ENCODE measurements at regions not wholly inside any gene's neighbourhood (a gene's known extent, or its start where the extent isn't known, plus 50 kb on each side); places are given as distances from the start of the nearest gene placed in this dataset.
A peak's percentile ranks its signal among the peaks of the same experiment; 100 is the strongest.
"Not testable (repeated sequence)": the region's sequence is repeated elsewhere in the genome, so short reads cannot be mapped to it uniquely, and the experiment has no call there.

DNA sequence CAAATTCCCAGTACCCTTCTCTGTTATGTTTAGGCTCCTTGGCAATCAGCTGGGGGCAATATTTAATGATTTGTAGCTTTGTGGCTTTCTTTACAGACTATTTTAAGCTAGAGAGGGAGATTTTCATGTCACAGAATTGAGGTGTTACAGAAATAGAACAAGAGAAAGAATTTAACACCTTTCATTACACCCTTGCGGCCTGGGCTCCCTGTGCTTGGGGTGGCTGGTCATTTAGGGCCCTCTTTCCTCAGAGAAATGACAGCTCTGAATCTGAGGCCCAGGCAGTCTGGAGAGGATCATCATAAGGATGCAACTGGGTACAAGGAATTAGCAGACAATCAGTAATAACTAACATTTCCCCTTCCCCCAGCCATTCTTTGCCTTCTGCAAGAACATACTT is 104.5 kb upstream of the INTU start:
- DNase-seq = no peak

GRCh38 chr4:127529879-127530278 is 102.9 kb upstream of the INTU start:
- DNase-seq = not testable (repeated sequence)

DNA sequence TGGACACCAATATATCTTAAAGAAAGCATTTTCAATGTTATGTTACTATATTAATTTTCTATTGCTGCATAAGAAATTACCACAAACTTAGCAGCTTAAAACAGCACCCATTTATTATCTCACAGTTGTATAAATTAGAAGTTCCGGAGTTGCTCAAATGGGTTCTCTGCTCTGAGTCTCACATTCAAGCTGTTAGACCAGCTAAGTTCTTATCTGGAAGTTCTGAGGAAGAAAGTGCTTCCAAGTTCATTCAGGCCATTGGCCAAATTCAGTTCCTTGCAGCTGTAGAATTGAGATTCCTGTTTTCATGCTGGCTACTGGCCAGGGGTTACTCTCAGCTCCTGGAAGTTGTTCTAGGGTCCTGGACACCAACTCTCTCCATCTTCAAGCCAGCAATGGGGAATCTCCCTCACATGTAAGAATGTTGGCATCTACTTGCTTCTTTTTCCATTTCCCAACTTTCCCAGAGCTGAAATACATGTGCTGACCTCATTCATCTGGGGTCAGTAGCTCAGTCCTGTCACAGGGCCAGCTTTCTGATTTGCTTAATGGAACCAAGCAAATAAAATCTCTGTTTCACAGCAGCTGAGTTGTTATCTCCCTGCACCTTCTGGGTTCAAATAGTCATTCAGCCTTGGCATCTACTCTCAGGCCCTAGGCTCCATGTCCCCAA is 99.6 kb upstream of the INTU start:
- DNase-seq = peak in 1 of 2 experiments; percentile 58

GRCh38 chr4:127534041-127534825 is 98.5 kb upstream of the INTU start:
- DNase-seq = no peak

DNA sequence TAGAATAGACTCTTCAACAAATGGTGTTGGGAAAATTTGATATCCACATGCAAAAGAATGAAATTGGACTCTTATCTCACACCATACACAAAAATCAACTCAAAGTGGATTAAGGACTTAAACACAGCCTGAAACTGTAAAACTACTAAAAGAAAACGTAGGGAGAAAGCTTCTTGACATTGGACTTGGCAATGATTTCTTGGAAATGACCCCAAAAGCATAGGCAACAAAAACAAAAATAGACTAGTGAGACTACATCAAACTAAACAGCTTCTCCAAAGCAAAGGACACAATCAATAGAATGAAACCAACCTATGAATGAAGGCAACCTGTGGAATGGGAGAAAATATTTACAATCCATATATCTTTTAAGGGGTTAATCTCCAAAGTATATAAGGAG is 94.7 kb upstream of the INTU start:
- no peak for DNase-seq

DNA sequence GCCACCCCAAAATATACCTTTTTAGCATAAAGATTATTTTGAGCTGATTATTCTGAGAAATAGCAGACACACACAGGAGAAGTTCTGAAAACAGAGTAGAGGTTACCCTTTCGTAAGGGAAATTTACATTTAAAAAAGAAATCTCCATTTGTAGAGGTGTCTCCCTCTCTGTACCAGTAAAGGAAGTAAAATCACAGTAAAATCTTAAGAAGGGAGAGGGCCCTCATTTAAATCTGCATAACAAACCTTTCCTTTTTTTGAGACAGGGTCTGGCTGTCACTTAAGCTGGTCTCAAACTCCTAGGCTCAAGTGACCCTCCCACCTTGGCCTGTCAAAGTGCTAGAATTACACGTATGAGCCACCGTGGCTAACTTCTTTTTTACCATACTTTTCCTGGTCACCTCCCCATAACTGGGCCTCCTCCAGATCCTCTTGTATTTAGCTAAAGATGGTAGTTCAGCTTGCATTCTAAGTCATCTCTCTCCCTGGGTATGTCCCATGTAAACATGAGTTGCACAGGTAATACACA is 92.2 kb upstream of the INTU start:
- no peak for DNase-seq

GRCh38 chr4:127545271-127545670 is 87.5 kb upstream of the INTU start:
- no peak for DNase-seq

GRCh38 chr4:127548990-127549925 is 83.5 kb upstream of the INTU start:
- no peak for DNase-seq

DNA sequence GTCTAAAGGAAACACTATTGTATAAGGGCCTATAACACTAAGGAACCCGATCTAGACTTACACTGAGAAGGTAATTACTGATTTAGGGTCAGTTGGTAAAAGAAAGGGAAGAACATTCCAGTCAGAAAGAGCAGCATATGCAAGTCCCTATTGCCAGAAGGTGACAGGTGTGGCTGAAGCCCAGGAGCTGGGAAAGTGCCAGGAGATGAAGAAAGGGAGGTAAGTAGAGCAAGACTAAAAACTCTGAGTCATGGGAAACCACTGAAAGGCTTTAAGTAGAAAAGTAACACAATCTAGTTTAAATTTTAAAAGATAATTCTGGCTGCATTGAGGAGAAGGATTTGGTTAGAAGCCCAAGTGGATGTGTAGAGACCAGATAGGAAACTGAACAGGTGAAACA is 77.7 kb upstream of the INTU start:
- no peak for DNase-seq

GRCh38 chr4:127558088-127558487 is 74.7 kb upstream of the INTU start:
- DNase-seq = no peak

- no peak for DNase-seq
Measured at GRCh38 chr4:127558489-127559407, 74.0 kb upstream of the INTU start.

- no peak for DNase-seq
Measured at GRCh38 chr4:127559981-127560380, 72.8 kb upstream of the INTU start.

- no peak for DNase-seq
Measured at GRCh38 chr4:127560755-127561154, 72.0 kb upstream of the INTU start.

- DNase-seq = no peak
Measured at GRCh38 chr4:127574643-127575042, 58.1 kb upstream of the INTU start.

GRCh38 chr4:127575888-127576287 is 56.9 kb upstream of the INTU start:
- DNase-seq = no peak

- no peak for DNase-seq
Measured at GRCh38 chr4:127578491-127578890, 54.3 kb upstream of the INTU start.

GRCh38 chr4:127578967-127579366 is 53.8 kb upstream of the INTU start:
- DNase-seq = no peak

- DNase-seq = no peak
Measured at GRCh38 chr4:127579821-127580220, 52.9 kb upstream of the INTU start.

GRCh38 chr4:127580300-127580699 is 52.5 kb upstream of the INTU start:
- no peak for DNase-seq

GRCh38 chr4:127580891-127581290 is 51.9 kb upstream of the INTU start:
- DNase-seq = no peak

All from NCI-H446 (cell line).